ENCODE measurements at regions not wholly inside any gene's neighbourhood (a gene's known extent, or its start where the extent isn't known, plus 50 kb on each side); places are given as distances from the start of the nearest gene placed in this dataset.
"Not testable (repeated sequence)": the region's sequence is repeated elsewhere in the genome, so short reads cannot be mapped to it uniquely, and the experiment has no call there.

- DNase-seq: no peak
Observed at GRCh38 chr11:37968148-37968547, 1370.1 kb upstream of the RAG2 start.

- no peak for DNase-seq
Observed at GRCh38 chr11:37967635-37968034, 1369.6 kb upstream of the RAG2 start.

- DNase-seq: no peak
Observed at GRCh38 chr11:37963440-37963839, 1365.4 kb upstream of the RAG2 start.

- DNase-seq: no peak
Observed at GRCh38 chr11:37957717-37958116, 1359.7 kb upstream of the RAG2 start.

GRCh38 chr11:37951996-37952395 is 1354.0 kb upstream of the RAG2 start:
- no peak for DNase-seq

GRCh38 chr11:37948258-37948657 is 1350.2 kb upstream of the RAG2 start:
- no peak for DNase-seq

- DNase-seq: no peak
Observed at GRCh38 chr11:37947821-37948220, 1349.8 kb upstream of the RAG2 start.

GRCh38 chr11:37946155-37946766 is 1348.2 kb upstream of the RAG2 start:
- DNase-seq: peak; percentile 16

GRCh38 chr11:37942081-37942480 is 1344.0 kb upstream of the RAG2 start:
- no peak for DNase-seq

GRCh38 chr11:37929100-37929653 is 1331.1 kb upstream of the RAG2 start:
- no peak for DNase-seq

- DNase-seq: no peak
Observed at GRCh38 chr11:37926772-37927171, 1328.7 kb upstream of the RAG2 start.

GRCh38 chr11:37916331-37916730 is 1318.3 kb upstream of the RAG2 start:
- DNase-seq: no peak

- no peak for DNase-seq
Observed at GRCh38 chr11:37914859-37915258, 1316.8 kb upstream of the RAG2 start.

- DNase-seq: no peak
Observed at GRCh38 chr11:37908219-37908548, 1310.1 kb upstream of the RAG2 start.

- DNase-seq: no peak
Observed at GRCh38 chr11:37907436-37908218, 1309.6 kb upstream of the RAG2 start.

GRCh38 chr11:37905707-37906417 is 1307.8 kb upstream of the RAG2 start:
- DNase-seq: no peak

- peak; percentile 17 for DNase-seq
Observed at GRCh38 chr11:37896016-37896415, 1298.0 kb upstream of the RAG2 start.

- no peak for DNase-seq
Observed at GRCh38 chr11:37881741-37882140, 1283.7 kb upstream of the RAG2 start.

- DNase-seq: no peak
Observed at GRCh38 chr11:37861671-37862070, 1263.6 kb upstream of the RAG2 start.

- DNase-seq: not testable (repeated sequence)
Observed at GRCh38 chr11:37858806-37859537, 1260.9 kb upstream of the RAG2 start.

GRCh38 chr11:37858398-37858797 is 1260.4 kb upstream of the RAG2 start:
- no peak for DNase-seq

- DNase-seq: no peak
Observed at GRCh38 chr11:37857726-37858125, 1259.7 kb upstream of the RAG2 start.

GRCh38 chr11:37849706-37850105 is 1251.7 kb upstream of the RAG2 start:
- no peak for DNase-seq
